MM.1S (cell line): ENCODE measurements at regions not wholly inside any gene's neighbourhood (a gene's known extent, or its start where the extent isn't known, plus 50 kb on each side); places are given as distances from the start of the nearest gene placed in this dataset.

Experiments
- DNase-seq: peaks from one replicate; pipeline ENCODE4 v3.0.0-alpha.2; 2015
- H2AFZ ChIP-seq: fragments of 300-600 bp; sonication (generic); 2 replicates; pipeline ENCODE4 v1.6.0; 2016; ENCODE audit warnings: antibody characterized with exemption, low read length
- H3F3A ChIP-seq: fragments of 300-600 bp; sonication (generic); 2 replicates; pipeline ENCODE4 v1.6.1; 2016; ENCODE audit warnings: mild to moderate bottlenecking, antibody characterized with exemption, low read length, moderate library complexity, mixed read lengths; ENCODE audit not compliant: insufficient read depth
- H3K27ac ChIP-seq: fragments of 300-600 bp; sonication (generic); 2 replicates; pipeline ENCODE4 v1.5.1; 2016; ENCODE audit warnings: mild to moderate bottlenecking, low read length
- H3K27me3 ChIP-seq: fragments of 300-600 bp; sonication (generic); replicated peaks from 2 replicates; pipeline ENCODE4 v1.6.0; 2016; ENCODE audit warnings: low read length; ENCODE audit not compliant: insufficient read depth
- H3K36me3 ChIP-seq: fragments of 300-600 bp; sonication (generic); replicated peaks from 2 replicates; pipeline ENCODE4 v1.6.1; 2016; ENCODE audit warnings: mild to moderate bottlenecking, low read length, mixed read lengths; ENCODE audit not compliant: insufficient read depth
- H3K4me1 ChIP-seq: fragments of 300-600 bp; sonication (generic); 2 replicates; pipeline ENCODE4 v1.6.1; 2016; ENCODE audit warnings: low read length, mixed read lengths
- H3K4me2 ChIP-seq: fragments of 300-600 bp; sonication (generic); 2 replicates; pipeline ENCODE4 v1.6.0; 2016; ENCODE audit warnings: low read depth, low read length
- H3K4me3 ChIP-seq: fragments of 300-600 bp; sonication (generic); 2 replicates; pipeline ENCODE4 v1.5.1; 2016; ENCODE audit warnings: low read length, mixed read lengths
- H3K79me2 ChIP-seq: fragments of 300-600 bp; sonication (generic); 2 replicates; pipeline ENCODE4 v1.6.1; 2016; ENCODE audit warnings: mixed run types, low read length, mixed read lengths
- H3K9ac ChIP-seq: fragments of 300-600 bp; sonication (generic); 2 replicates; pipeline ENCODE4 v1.6.1; 2016; ENCODE audit warnings: low read length, mixed read lengths
- H3K9me2 ChIP-seq: fragments of 300-600 bp; sonication (generic); replicated peaks from 2 replicates; pipeline ENCODE4 v1.6.1; 2016; ENCODE audit warnings: mild to moderate bottlenecking, low read length, mixed read lengths; ENCODE audit not compliant: insufficient read depth
- H3K9me3 ChIP-seq: fragments of 300-600 bp; sonication (generic); replicated peaks from 2 replicates; pipeline ENCODE4 v1.6.1; 2016; ENCODE audit warnings: mild to moderate bottlenecking, low read length, mixed read lengths; ENCODE audit not compliant: insufficient read depth
- H4K20me1 ChIP-seq: fragments of 300-600 bp; sonication (generic); 2 replicates; pipeline ENCODE4 v1.6.1; 2016; ENCODE audit warnings: mild to moderate bottlenecking, low read length, moderate library complexity, mixed read lengths; ENCODE audit not compliant: insufficient read depth
- EZH2 ChIP-seq: fragments of 300-600 bp; sonication (generic); optimal IDR thresholded peaks from 2 replicates; pipeline ENCODE3; 2017; ENCODE audit warnings: low read depth, mild to moderate bottlenecking, antibody characterized with exemption, low read length, mixed read lengths
- EZH2phosphoT487 ChIP-seq: fragments of 300-600 bp; sonication (generic); IDR thresholded peaks from 2 replicates; pipeline ENCODE4 v1.6.1; 2018; ENCODE audit warnings: antibody characterized with exemption, low read length
- TF ChIP-seq, protein P1 (sequence below): fragments of 300-600 bp; sonication (generic); IDR thresholded peaks from 2 replicates; pipeline ENCODE4 v1.5.1; 2016; ENCODE audit warnings: antibody characterized with exemption, low read length, mixed read lengths

DNA sequence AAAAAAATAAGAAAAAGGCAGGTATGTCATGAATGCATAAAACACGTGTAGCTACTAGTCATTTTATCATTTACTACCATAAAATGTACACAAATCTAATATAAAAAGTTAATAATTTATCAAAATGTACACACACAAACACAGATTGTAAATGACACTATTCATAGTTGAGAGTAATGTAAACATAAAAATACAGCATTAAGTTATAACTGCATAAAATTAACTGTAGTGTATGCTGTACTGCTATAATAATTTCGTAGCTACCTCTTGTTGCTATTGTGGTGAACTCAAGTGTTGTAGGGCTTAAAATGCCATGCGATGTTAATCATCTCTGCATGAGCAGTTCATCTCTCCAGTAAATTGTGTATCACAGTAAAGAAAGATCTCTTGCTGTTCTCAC lies 170.0 kb downstream of the MRPL14 start:
- no peaks in the 10 kb centered on the region for H4K20me1 ChIP-seq
- H3K36me3 ChIP-seq = no peaks in the 10 kb centered on the region
- no peak overlapping the region for H3K27ac ChIP-seq
- no peaks in the 10 kb centered on the region for H3K9me2 ChIP-seq
- no peaks in the 10 kb centered on the region for H3K79me2 ChIP-seq
- no peak overlapping the region for H2AFZ ChIP-seq
- H3K27me3 ChIP-seq = no peaks in the 10 kb centered on the region
- no peak for TF ChIP-seq EZH2phosphoT487
- TF ChIP-seq EZH2 = no peak
- TF ChIP-seq, protein P1, sequence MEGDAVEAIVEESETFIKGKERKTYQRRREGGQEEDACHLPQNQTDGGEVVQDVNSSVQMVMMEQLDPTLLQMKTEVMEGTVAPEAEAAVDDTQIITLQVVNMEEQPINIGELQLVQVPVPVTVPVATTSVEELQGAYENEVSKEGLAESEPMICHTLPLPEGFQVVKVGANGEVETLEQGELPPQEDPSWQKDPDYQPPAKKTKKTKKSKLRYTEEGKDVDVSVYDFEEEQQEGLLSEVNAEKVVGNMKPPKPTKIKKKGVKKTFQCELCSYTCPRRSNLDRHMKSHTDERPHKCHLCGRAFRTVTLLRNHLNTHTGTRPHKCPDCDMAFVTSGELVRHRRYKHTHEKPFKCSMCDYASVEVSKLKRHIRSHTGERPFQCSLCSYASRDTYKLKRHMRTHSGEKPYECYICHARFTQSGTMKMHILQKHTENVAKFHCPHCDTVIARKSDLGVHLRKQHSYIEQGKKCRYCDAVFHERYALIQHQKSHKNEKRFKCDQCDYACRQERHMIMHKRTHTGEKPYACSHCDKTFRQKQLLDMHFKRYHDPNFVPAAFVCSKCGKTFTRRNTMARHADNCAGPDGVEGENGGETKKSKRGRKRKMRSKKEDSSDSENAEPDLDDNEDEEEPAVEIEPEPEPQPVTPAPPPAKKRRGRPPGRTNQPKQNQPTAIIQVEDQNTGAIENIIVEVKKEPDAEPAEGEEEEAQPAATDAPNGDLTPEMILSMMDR = no peak
- no peak overlapping the region for H3K4me3 ChIP-seq
- no peak overlapping the region for H3K9ac ChIP-seq
- H3F3A ChIP-seq = no peaks in the 10 kb centered on the region
- no peaks in the 10 kb centered on the region for H3K4me1 ChIP-seq
- no peaks in the 10 kb centered on the region for H3K9me3 ChIP-seq
- no peak for DNase-seq
- H3K4me2 ChIP-seq = no peak overlapping the region

DNA sequence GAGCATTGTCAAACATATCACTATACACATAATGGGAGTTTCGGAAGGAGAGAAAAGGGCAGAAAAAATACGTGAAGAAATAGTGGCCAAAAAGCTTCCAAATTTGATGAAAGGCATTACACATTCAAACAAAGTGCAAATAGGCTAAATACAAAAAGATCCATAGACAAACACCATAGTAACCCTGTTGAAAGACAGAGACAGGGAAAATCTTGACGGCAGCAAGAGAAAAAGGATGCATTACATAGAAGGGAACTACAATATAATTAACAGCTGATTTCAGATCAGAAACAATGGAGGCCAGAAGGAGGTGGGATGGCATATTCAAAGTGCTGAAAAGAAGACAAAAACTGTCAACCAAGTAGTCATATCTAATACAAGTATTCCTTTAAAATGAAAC lies 170.8 kb downstream of the MRPL14 start:
- no peaks in the 10 kb centered on the region for H3F3A ChIP-seq

DNA sequence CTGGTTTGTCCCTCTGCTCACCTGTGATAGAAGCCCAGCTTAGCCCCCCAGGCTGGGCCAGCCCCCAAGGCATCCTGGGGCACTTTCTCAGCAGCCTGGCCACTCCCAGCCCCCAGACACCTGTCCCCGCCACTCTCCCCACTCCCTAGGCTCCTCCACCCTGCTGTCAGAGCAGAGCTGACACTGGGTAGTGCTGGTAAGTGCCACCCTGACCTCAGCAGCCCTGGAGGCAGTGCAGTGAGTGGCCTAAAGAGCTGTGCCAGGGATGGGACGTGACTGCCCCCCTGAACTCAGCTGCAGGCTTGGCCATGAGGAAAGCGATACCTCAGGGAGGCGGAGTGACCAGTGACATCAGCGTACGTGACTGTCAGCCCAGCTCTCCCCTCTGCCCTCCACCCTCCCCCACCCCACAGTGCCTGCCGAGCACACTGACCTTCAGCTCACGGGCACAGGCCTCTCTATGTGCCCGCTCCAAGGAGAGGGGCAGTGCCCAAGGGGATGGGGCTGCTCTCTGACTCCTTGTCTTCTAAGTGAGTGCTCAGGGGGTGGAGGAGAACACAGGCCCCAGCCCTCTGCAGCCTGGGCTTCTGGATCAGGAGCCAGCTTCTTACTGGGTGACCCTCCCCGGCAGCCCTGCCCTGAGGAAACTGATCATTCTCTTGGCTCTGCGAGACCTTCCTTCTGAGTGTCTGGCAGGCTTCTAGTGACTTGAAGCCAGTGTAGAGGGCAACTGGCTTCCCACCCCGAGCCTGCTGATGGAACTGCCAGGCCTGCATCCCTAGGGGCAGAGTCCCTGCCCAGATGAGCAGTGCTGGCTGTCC lies 172.7 kb downstream of the MRPL14 start:
- H3K36me3 ChIP-seq = no peaks in the 10 kb centered on the region
- no peak overlapping the region for H2AFZ ChIP-seq
- no peaks in the 10 kb centered on the region for H3K27me3 ChIP-seq
- H3F3A ChIP-seq = no peaks in the 10 kb centered on the region
- no peaks in the 10 kb centered on the region for H3K79me2 ChIP-seq
- no peaks in the 10 kb centered on the region for H4K20me1 ChIP-seq
- no peak overlapping the region for H3K4me2 ChIP-seq
- no peak overlapping the region for H3K4me3 ChIP-seq
- DNase-seq = no peak
- H3K27ac ChIP-seq = no peak overlapping the region
- no peaks in the 10 kb centered on the region for H3K9me3 ChIP-seq
- no peaks in the 10 kb centered on the region for H3K4me1 ChIP-seq
- no peak overlapping the region for H3K9ac ChIP-seq
- no peaks in the 10 kb centered on the region for H3K9me2 ChIP-seq
- no peak for TF ChIP-seq EZH2
- TF ChIP-seq EZH2phosphoT487 = no peak
- TF ChIP-seq, protein P1 = no peak

More for the DNA sequence above, 170.8 kb downstream of the MRPL14 start:
- H3K79me2 ChIP-seq = no peaks in the 10 kb centered on the region
- H4K20me1 ChIP-seq = no peaks in the 10 kb centered on the region
- no peak overlapping the region for H3K9ac ChIP-seq
- H3K4me2 ChIP-seq = no peak overlapping the region
- no peaks in the 10 kb centered on the region for H3K27me3 ChIP-seq
- no peak for DNase-seq
- H3K9me2 ChIP-seq = no peaks in the 10 kb centered on the region
- H2AFZ ChIP-seq = no peak overlapping the region
- no peaks in the 10 kb centered on the region for H3K36me3 ChIP-seq
- no peak overlapping the region for H3K4me3 ChIP-seq
- no peaks in the 10 kb centered on the region for H3K4me1 ChIP-seq
- no peak for TF ChIP-seq EZH2
- no peak for TF ChIP-seq EZH2phosphoT487
- TF ChIP-seq, protein P1 = no peak
- no peak overlapping the region for H3K27ac ChIP-seq
- H3K9me3 ChIP-seq = no peaks in the 10 kb centered on the region
